ENCODE measurements at regions not wholly inside any gene's neighbourhood (a gene's known extent, or its start where the extent isn't known, plus 50 kb on each side); places are given as distances from the start of the nearest gene placed in this dataset.

GRCh38 chr12:58580095-58580494, 340.2 kb downstream of the LRIG3 start:
- H3K9me3 ChIP-seq (ENCODE audit: control insufficient read depth, insufficient read depth, low read length): no peaks in the 10 kb centered on the region
- POLR2A ChIA-PET: no interaction called here
- H3K4me3 ChIP-seq (ENCODE audit: low read depth, low read length): no peak overlapping the region
- H3K27me3 ChIP-seq (ENCODE audit: control insufficient read depth, insufficient read depth, low read length): no peaks in the 10 kb centered on the region
- no peak for TF ChIP-seq CTCF (IDR thresholded peaks at IDR 0.05; ENCODE audit: low read depth, low read length)
- no peak overlapping the region for H3K27ac ChIP-seq (ENCODE audit: low read depth, low read length)
- no peak for DNase-seq (ENCODE audit: low read depth, low spot score)
- CTCF ChIA-PET: no interaction called here

- no peak overlapping the region for H3K4me3 ChIP-seq (ENCODE audit: low read depth, low read length)
- DNase-seq (ENCODE audit: low read depth, low spot score): no peak
- TF ChIP-seq CTCF (IDR thresholded peaks at IDR 0.05; ENCODE audit: low read depth, low read length): no peak
- no peaks in the 10 kb centered on the region for H3K9me3 ChIP-seq (ENCODE audit: control insufficient read depth, insufficient read depth, low read length)
- H3K27me3 ChIP-seq (ENCODE audit: control insufficient read depth, insufficient read depth, low read length): no peaks in the 10 kb centered on the region
- H3K27ac ChIP-seq (ENCODE audit: low read depth, low read length): no peak overlapping the region
- CTCF ChIA-PET: no interaction called here
- POLR2A ChIA-PET: no interaction called here
These were observed 336.8 kb downstream of the LRIG3 start for GRCh38 chr12:58583529-58583928.

GRCh38 chr12:58583940-58584339, 336.4 kb downstream of the LRIG3 start:
- DNase-seq (ENCODE audit: low read depth, low spot score): no peak
- no peak overlapping the region for H3K27ac ChIP-seq (ENCODE audit: low read depth, low read length)
- no peak for TF ChIP-seq CTCF (IDR thresholded peaks at IDR 0.05; ENCODE audit: low read depth, low read length)
- no peak overlapping the region for H3K4me3 ChIP-seq (ENCODE audit: low read depth, low read length)
- H3K27me3 ChIP-seq (ENCODE audit: control insufficient read depth, insufficient read depth, low read length): no peaks in the 10 kb centered on the region
- no peaks in the 10 kb centered on the region for H3K9me3 ChIP-seq (ENCODE audit: control insufficient read depth, insufficient read depth, low read length)
- POLR2A ChIA-PET: no interaction called here
- CTCF ChIA-PET: no interaction called here

- POLR2A ChIA-PET: no interaction called here
- no peak for DNase-seq (ENCODE audit: low read depth, low spot score)
- no peaks in the 10 kb centered on the region for H3K27me3 ChIP-seq (ENCODE audit: control insufficient read depth, insufficient read depth, low read length)
- TF ChIP-seq CTCF (IDR thresholded peaks at IDR 0.05; ENCODE audit: low read depth, low read length): no peak
- H3K9me3 ChIP-seq (ENCODE audit: control insufficient read depth, insufficient read depth, low read length): no peaks in the 10 kb centered on the region
- no peak overlapping the region for H3K27ac ChIP-seq (ENCODE audit: low read depth, low read length)
- CTCF ChIA-PET: no interaction called here
- H3K4me3 ChIP-seq (ENCODE audit: low read depth, low read length): no peak overlapping the region
These were observed 335.4 kb downstream of the LRIG3 start for GRCh38 chr12:58584880-58585279.

- ChIA-PET POLR2A (no interaction called here), CTCF (no interaction called here)
- Histone ChIP-seq H3K4me3 (ENCODE audit: low read depth, low read length) (no peak overlapping the region), H3K27me3 (ENCODE audit: control insufficient read depth, insufficient read depth, low read length) (no peaks in the 10 kb centered on the region), H3K9me3 (ENCODE audit: control insufficient read depth, insufficient read depth, low read length) (no peaks in the 10 kb centered on the region), H3K27ac (ENCODE audit: low read depth, low read length) (no peak overlapping the region)
- TF ChIP-seq CTCF (IDR thresholded peaks at IDR 0.05; ENCODE audit: low read depth, low read length): no peak
- DNase-seq (ENCODE audit: low read depth, low spot score): no peak
These were observed 333.5 kb downstream of the LRIG3 start for GRCh38 chr12:58586762-58587161.
